ENCODE measurements at regions not wholly inside any gene's neighbourhood (a gene's known extent, or its start where the extent isn't known, plus 50 kb on each side); places are given as distances from the start of the nearest gene placed in this dataset.

DNA sequence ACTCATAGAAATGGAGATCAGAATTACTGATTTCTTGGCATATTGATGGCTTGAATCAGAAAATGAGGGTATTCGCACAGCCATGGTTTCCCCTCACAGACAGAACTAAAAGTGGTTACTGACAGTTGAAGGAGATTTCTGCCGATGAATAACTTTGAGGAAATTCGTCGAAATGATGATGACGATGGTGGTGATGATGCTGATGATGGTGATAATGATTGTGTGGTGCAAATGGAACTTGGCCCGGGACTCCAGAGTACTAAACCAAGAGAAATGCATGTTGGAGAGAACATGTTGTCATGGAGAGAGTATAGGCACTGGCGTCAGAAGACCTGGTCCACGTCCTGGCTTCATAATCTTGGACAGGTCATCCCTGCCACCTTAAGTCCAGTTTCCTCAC, 163.2 kb downstream of the EVX1 start:
- TF ChIP-seq RAD21 (IDR thresholded peaks at IDR 0.05; ENCODE audit: low read depth) (no peak), CEBPB (IDR thresholded peaks at IDR 0.05) (no peak), TCF12 (IDR thresholded peaks at IDR 0.05; ENCODE audit: low read depth) (no peak), CREB1 (IDR thresholded peaks at IDR 0.05; ENCODE audit: low read depth) (no peak), EGR1 (IDR thresholded peaks at IDR 0.05) (no peak), TAF1 (IDR thresholded peaks at IDR 0.05; ENCODE audit: low read depth) (no peak)
- TF ChIP-seq, protein P1, sequence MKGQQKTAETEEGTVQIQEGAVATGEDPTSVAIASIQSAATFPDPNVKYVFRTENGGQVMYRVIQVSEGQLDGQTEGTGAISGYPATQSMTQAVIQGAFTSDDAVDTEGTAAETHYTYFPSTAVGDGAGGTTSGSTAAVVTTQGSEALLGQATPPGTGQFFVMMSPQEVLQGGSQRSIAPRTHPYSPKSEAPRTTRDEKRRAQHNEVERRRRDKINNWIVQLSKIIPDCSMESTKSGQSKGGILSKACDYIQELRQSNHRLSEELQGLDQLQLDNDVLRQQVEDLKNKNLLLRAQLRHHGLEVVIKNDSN (IDR thresholded peaks at IDR 0.05), result no peak
- TF ChIP-seq, protein P2, sequence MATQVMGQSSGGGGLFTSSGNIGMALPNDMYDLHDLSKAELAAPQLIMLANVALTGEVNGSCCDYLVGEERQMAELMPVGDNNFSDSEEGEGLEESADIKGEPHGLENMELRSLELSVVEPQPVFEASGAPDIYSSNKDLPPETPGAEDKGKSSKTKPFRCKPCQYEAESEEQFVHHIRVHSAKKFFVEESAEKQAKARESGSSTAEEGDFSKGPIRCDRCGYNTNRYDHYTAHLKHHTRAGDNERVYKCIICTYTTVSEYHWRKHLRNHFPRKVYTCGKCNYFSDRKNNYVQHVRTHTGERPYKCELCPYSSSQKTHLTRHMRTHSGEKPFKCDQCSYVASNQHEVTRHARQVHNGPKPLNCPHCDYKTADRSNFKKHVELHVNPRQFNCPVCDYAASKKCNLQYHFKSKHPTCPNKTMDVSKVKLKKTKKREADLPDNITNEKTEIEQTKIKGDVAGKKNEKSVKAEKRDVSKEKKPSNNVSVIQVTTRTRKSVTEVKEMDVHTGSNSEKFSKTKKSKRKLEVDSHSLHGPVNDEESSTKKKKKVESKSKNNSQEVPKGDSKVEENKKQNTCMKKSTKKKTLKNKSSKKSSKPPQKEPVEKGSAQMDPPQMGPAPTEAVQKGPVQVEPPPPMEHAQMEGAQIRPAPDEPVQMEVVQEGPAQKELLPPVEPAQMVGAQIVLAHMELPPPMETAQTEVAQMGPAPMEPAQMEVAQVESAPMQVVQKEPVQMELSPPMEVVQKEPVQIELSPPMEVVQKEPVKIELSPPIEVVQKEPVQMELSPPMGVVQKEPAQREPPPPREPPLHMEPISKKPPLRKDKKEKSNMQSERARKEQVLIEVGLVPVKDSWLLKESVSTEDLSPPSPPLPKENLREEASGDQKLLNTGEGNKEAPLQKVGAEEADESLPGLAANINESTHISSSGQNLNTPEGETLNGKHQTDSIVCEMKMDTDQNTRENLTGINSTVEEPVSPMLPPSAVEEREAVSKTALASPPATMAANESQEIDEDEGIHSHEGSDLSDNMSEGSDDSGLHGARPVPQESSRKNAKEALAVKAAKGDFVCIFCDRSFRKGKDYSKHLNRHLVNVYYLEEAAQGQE (IDR thresholded peaks at IDR 0.05; ENCODE audit: low read depth), result no peak

DNA sequence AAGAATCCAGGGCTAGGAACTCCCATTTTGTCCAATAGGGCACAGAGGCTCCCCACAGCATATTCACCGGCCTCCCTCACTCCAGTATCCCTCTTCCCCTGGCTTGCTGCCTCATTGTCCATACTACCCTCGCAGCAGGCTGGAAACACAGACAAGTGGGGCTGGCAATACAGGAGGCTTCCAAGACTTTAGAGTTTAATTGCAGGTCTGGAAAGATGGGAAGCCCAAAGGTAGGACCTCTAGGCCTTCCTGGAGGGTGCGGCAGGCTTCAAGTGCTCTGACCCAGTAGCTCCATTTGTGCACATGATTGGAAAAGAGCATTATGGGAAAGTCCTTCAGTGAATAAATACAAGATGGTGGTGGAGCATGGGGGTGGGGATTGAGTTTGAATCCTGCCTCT, 166.7 kb downstream of the EVX1 start:
- TF ChIP-seq, protein P2 (IDR thresholded peaks at IDR 0.05; ENCODE audit: low read depth), result no peak
- no peak for TF ChIP-seq RAD21 (IDR thresholded peaks at IDR 0.05; ENCODE audit: low read depth)
- TF ChIP-seq CEBPB (IDR thresholded peaks at IDR 0.05), result no peak
- no peak for TF ChIP-seq TAF1 (IDR thresholded peaks at IDR 0.05; ENCODE audit: low read depth)
- TF ChIP-seq CREB1 (IDR thresholded peaks at IDR 0.05; ENCODE audit: low read depth), result no peak

DNA sequence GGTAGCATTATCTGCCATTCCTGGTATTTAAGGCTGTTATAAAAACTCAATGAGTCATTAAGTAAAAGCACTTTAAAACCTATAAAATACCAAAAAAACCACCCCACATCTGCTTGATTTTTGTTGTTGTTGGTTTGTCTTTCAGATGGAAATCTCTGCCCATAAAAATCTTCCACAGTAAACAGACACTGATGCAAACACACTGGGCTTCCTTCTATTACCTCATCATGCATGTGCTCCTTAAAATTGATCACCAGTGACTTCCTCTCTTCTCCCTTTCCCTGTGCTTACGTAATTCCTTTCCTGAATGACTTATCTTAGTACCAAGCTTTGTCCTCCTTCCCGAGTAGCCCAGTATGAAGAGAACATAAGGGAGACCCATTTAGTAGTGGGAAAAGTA, 167.2 kb downstream of the EVX1 start:
- TF ChIP-seq RAD21 (IDR thresholded peaks at IDR 0.05; ENCODE audit: low read depth) (no peak), YY1 (IDR thresholded peaks at IDR 0.05; ENCODE audit: low read depth) (no peak), FOXM1 (IDR thresholded peaks at IDR 0.05; ENCODE audit: borderline replicate concordance, low read depth) (no peak), TAF1 (IDR thresholded peaks at IDR 0.05; ENCODE audit: low read depth) (no peak), CEBPB (IDR thresholded peaks at IDR 0.05) (no peak), TCF12 (IDR thresholded peaks at IDR 0.05; ENCODE audit: low read depth) (no peak), EGR1 (IDR thresholded peaks at IDR 0.05) (no peak), ZBTB7A (IDR thresholded peaks at IDR 0.05; ENCODE audit: low read depth) (no peak), CREB1 (IDR thresholded peaks at IDR 0.05; ENCODE audit: low read depth) (no peak), EP300 (IDR thresholded peaks at IDR 0.05; ENCODE audit: borderline replicate concordance) (no peak), NFIC (IDR thresholded peaks at IDR 0.05) (no peak), TEAD4 (IDR thresholded peaks at IDR 0.05) (no peak)
- TF ChIP-seq, protein P2 (IDR thresholded peaks at IDR 0.05; ENCODE audit: low read depth), result no peak
- TF ChIP-seq, protein P3, sequence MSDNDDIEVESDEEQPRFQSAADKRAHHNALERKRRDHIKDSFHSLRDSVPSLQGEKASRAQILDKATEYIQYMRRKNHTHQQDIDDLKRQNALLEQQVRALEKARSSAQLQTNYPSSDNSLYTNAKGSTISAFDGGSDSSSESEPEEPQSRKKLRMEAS (IDR thresholded peaks at IDR 0.05), result no peak
- TF ChIP-seq, protein P1 (IDR thresholded peaks at IDR 0.05), result no peak

DNA sequence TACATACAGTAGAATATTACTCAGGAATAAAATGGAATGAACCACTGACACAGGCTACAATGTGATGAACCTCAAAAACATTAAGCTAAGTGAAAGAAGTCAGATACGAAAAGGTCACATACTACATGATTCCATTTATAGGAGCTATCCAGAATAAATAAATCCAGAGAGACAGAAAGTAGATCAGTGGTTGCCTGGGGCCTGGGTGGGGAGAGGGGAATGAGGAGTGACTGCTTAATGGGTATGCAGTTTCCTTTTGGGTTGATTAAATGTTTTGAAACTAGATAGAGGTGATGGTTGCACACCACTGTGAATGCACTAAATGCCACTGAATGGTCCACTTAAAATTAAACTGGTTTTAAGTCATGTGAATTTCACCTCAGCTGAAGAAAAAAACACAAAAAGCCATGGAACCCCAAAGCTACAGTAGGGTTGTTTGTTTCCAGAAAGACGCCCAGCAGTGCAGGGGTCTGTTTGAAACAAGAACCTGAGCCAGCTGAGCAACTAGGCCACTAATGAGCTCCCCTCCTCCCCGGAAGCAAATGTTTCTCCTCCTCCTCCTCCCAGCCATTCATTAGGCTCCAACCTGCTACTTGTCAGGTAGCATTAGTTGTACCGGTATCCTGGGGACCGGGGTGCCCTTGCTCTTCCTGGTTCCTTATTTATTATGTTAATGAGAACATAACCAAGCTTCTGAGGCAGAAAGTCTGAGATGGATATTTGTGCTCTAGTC, 168.4 kb downstream of the EVX1 start:
- TF ChIP-seq EGR1 (IDR thresholded peaks at IDR 0.05) (no peak), YY1 (IDR thresholded peaks at IDR 0.05; ENCODE audit: low read depth) (no peak), TAF1 (IDR thresholded peaks at IDR 0.05; ENCODE audit: low read depth) (no peak), RAD21 (IDR thresholded peaks at IDR 0.05; ENCODE audit: low read depth) (no peak), NFIC (IDR thresholded peaks at IDR 0.05) (no peak), TEAD4 (IDR thresholded peaks at IDR 0.05) (no peak), FOXM1 (IDR thresholded peaks at IDR 0.05; ENCODE audit: borderline replicate concordance, low read depth) (no peak), CREB1 (IDR thresholded peaks at IDR 0.05; ENCODE audit: low read depth) (no peak)
- TF ChIP-seq, protein P2 (IDR thresholded peaks at IDR 0.05; ENCODE audit: low read depth), result no peak
- TF ChIP-seq, protein P1 (IDR thresholded peaks at IDR 0.05), result no peak
